Myocyte (in vitro differentiated cells): ENCODE measurements at regions not wholly inside any gene's neighbourhood (a gene's known extent, or its start where the extent isn't known, plus 50 kb on each side); places are given as distances from the start of the nearest gene placed in this dataset.

Experiments
- DNase-seq: peaks from one replicate; pipeline ENCODE4 v3.0.0-alpha.2; 2012; ENCODE audit warnings: low read depth

- DNase-seq = no peak
These were observed 114.2 kb upstream of the TENT5D start for GRCh38 chrX:80306007-80306406.

GRCh38 chrX:80312448-80312847 is 107.8 kb upstream of the TENT5D start:
- no peak for DNase-seq

- no peak for DNase-seq
These were observed 103.7 kb upstream of the TENT5D start for GRCh38 chrX:80316526-80316925.

- no peak for DNase-seq
These were observed 102.6 kb upstream of the TENT5D start for GRCh38 chrX:80317646-80318045.

- DNase-seq = no peak
These were observed 89.0 kb upstream of the TENT5D start for GRCh38 chrX:80331285-80331684.

GRCh38 chrX:80334583-80334982 is 85.7 kb upstream of the TENT5D start:
- DNase-seq = no peak

- DNase-seq = no peak
These were observed 85.0 kb upstream of the TENT5D start for GRCh38 chrX:80335062-80335830.

GRCh38 chrX:80354966-80355465 is 65.2 kb upstream of the TENT5D start:
- no peak for DNase-seq
